ENCODE measurements at regions not wholly inside any gene's neighbourhood (a gene's known extent, or its start where the extent isn't known, plus 50 kb on each side); places are given as distances from the start of the nearest gene placed in this dataset.

DNA sequence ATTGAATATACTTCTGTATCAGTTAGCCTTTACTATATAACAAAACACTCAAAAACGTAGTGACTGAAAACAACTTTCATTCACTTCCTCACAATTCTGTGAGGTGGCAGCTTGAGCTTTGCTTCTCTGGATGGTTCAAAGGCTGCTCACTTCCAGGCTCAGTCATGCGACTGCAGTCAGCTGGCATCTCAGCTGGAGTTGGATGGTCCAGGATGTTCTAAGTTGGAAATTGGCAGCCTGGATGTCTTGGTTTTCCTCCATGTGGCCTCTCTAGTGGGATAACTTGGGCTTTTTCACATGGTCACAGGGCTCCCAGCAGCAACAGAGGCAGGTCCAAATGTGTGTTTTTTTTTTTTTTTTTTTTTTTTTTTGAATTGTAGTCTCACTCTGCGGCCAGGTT is 204.4 kb downstream of the LACC1 start:
- TF ChIP-seq CTCF (IDR thresholded peaks at IDR 0.05) (no peak), POLR2A (IDR thresholded peaks at IDR 0.05) (no peak)

All from tibial nerve (tissue), 3 donors.